ENCODE measurements at regions not wholly inside any gene's neighbourhood (a gene's known extent, or its start where the extent isn't known, plus 50 kb on each side); places are given as distances from the start of the nearest gene placed in this dataset.

GRCh38 chr16:52755396-52755795, 208.5 kb upstream of the TOX3 start:
- no peak for TF ChIP-seq CTCF (conservative IDR thresholded peaks at IDR 0.05)
- TF ChIP-seq EZH2 (IDR thresholded peaks at IDR 0.05; ENCODE audit: low read depth) = no peak

Measured in PC-9 (cell line).